K562 (cell line): ENCODE measurements at regions not wholly inside any gene's neighbourhood (a gene's known extent, or its start where the extent isn't known, plus 50 kb on each side); places are given as distances from the start of the nearest gene placed in this dataset.

Source experiments
- ATAC-seq: fragments of 200-7000 bp; cut with Tn5 transposase; 3 replicates; pipeline ENCODE4 v1.9.1; 2020; ENCODE audit warnings: moderate library complexity
- BruUV-seq: library from RNA; stranded (reverse); fragments of 400-500 nt; replicated peaks from 2 replicates; lab custom pipeline; 2021; lab: Mats Ljungman, UMichigan
- CTCF ChIA-PET: fragments of 300-600 bp; formaldehyde crosslinking; extraction: SDS; loops from one replicate; lab custom pipeline; 2021; ENCODE audit warnings: low intra/inter-chr PET ratio; lab: Yijun Ruan, JAX
- POLR2A ChIA-PET: fragments of 300-600, 350-650 bp; sonication (Branson Sonifier 250); formaldehyde crosslinking; extraction: SDS; loops from one replicate; lab custom pipeline; 2021; ENCODE audit warnings: antibody characterized with exemption, inconsistent platforms; lab: Yijun Ruan, JAX
- DNase-seq, 4 experiments: peaks; one replicate each; pipeline versions ENCODE4 v3.0.0 to v3.0.0-alpha.2; 2011 to 2018; ENCODE audit warnings: low spot score in 3 of 4, mixed read lengths in 3 of 4; ENCODE audit errors: extremely low read depth in 1 of 4
- FAIRE-seq: peaks from 2 replicates; lab custom pipeline; 2011; peaks lifted over from hg19 to GRCh38; lab: Jason Lieb, UNC
- H2AFZ ChIP-seq: 2 replicates; pipeline ENCODE4 v1.6.0; 2011; ENCODE audit warnings: low read depth, low read length, control low read depth, inconsistent platforms
- H3K27ac ChIP-seq: fragments of 200-600 bp; 3 replicates; pipeline ENCODE4 v1.8.0; 2011; ENCODE audit warnings: low read depth, mild to moderate bottlenecking, control low read depth, inconsistent platforms, low read length, moderate library complexity, mixed read lengths; ENCODE audit errors: extremely low read depth
- H3K27me3 ChIP-seq, 2 experiments: fragments of 300-600 bp in 1 of 2; 2 replicates in 1 of 2; 3 replicates in 1 of 2; pipeline versions ENCODE4 v1.6.0 to v1.8.0; 2011; ENCODE audit warnings: inconsistent platforms in 2 of 2, low read length in 2 of 2, mild to moderate bottlenecking in 1 of 2, mixed read lengths in 1 of 2, moderate library complexity in 1 of 2; ENCODE audit not compliant: control insufficient read depth in 2 of 2, insufficient read depth in 2 of 2
- H3K36me3 ChIP-seq: fragments of 300-600 bp; 3 replicates; pipeline ENCODE4 v1.8.0; 2011; ENCODE audit warnings: mild to moderate bottlenecking, low read length, inconsistent platforms; ENCODE audit not compliant: control insufficient read depth, insufficient read depth
- H3K4me1 ChIP-seq, 2 experiments: fragments of 200-600 bp in 1 of 2; replicated peaks in 1 of 2; 2 replicates in 1 of 2; 3 replicates in 1 of 2; pipeline versions ENCODE4 v1.5.1 to v1.8.0; 2011; ENCODE audit warnings: inconsistent platforms in 2 of 2, low read length in 2 of 2, mild to moderate bottlenecking in 1 of 2, mixed read lengths in 1 of 2, moderate library complexity in 1 of 2; ENCODE audit not compliant: control insufficient read depth in 2 of 2, insufficient read depth in 2 of 2
- H3K4me2 ChIP-seq: 2 replicates; pipeline ENCODE4 v1.6.1; 2011; ENCODE audit warnings: low read length, control low read depth, inconsistent platforms, mixed read lengths; ENCODE audit not compliant: insufficient read depth
- H3K4me3 ChIP-seq: fragments of 200-600 bp; sonication (generic), shearing (Covaris generic); 2 replicates; pipeline ENCODE4 v1.5.1; 2016; ENCODE audit warnings: control low read depth, inconsistent platforms
- H3K79me2 ChIP-seq: fragments of 200-600 bp; 3 replicates; pipeline ENCODE4 v1.8.0; 2011; ENCODE audit warnings: low read length, inconsistent platforms; ENCODE audit not compliant: control insufficient read depth, insufficient read depth
- H3K9ac ChIP-seq, 2 experiments: 2 replicates each; pipeline versions ENCODE4 v1.6.0 to v1.6.1; 2011; ENCODE audit warnings: low read depth in 2 of 2, low read length in 2 of 2, control low read depth in 1 of 2, inconsistent platforms in 1 of 2, mild to moderate bottlenecking in 1 of 2, mixed read lengths in 1 of 2; ENCODE audit not compliant: insufficient read depth in 1 of 2
- H3K9me1 ChIP-seq: one replicate; pipeline ENCODE4 v1.6.0; 2011; ENCODE audit warnings: inconsistent platforms, mild to moderate bottlenecking, low read length, moderate library complexity; ENCODE audit not compliant: control insufficient read depth, insufficient read depth
- H3K9me3 ChIP-seq: replicated peaks from 2 replicates; pipeline ENCODE4 v1.5.1; 2011; ENCODE audit warnings: low read depth, low read length, inconsistent platforms; ENCODE audit not compliant: control insufficient read depth, insufficient read depth
- H4K20me1 ChIP-seq: replicated peaks from 2 replicates; pipeline ENCODE4 v1.6.1; 2011; ENCODE audit warnings: low read length, inconsistent platforms, mixed read lengths; ENCODE audit not compliant: control insufficient read depth, insufficient read depth
- BMI1 ChIP-seq: fragments of 150-350 bp; IDR thresholded peaks from 2 replicates; pipeline ENCODE4 v1.6.1; 2014; ENCODE audit warnings: low read length
- CGGBP1 ChIP-seq: fragments of 250-450 bp; sonication (Bioruptor Pico); IDR thresholded peaks from 2 replicates; pipeline ENCODE4 v1.9.0; 2021; ENCODE audit warnings: mild to moderate bottlenecking
- ELF2 ChIP-seq: fragments of 250-450 bp; sonication (Bioruptor Pico); IDR thresholded peaks from 2 replicates; pipeline ENCODE4 v1.5.0; 2021; ENCODE audit warnings: mild to moderate bottlenecking
- FOXA3 ChIP-seq, 2 experiments: fragments of 450-650 bp in 1 of 2; sonication (generic) in 1 of 2; formaldehyde crosslinking; IDR thresholded peaks in 1 of 2; conservative IDR thresholded peaks in 1 of 2; 2 replicates each; pipeline versions ENCODE4 v1.4.0 to v1.8.0; 2020 to 2022; ENCODE audit warnings: mild to moderate bottlenecking in 2 of 2, missing genetic modification reagents in 1 of 2
- MCM3 ChIP-seq: fragments of 450-650 bp; IDR thresholded peaks from 2 replicates; pipeline ENCODE4 v1.6.1; 2016
- MTA2 ChIP-seq: fragments of 450-650 bp; IDR thresholded peaks from 2 replicates; pipeline ENCODE4 v1.6.1; 2016; ENCODE audit warnings: low read depth
- NCOA4 ChIP-seq: fragments of 450-650 bp; IDR thresholded peaks from 2 replicates; pipeline ENCODE4 v1.6.1; 2018; ENCODE audit warnings: mild to moderate bottlenecking; ENCODE audit not compliant: partially characterized antibody
- NR4A1 ChIP-seq, 2 experiments: fragments of 250-450 bp in 1 of 2; fragments of 450-650 bp in 1 of 2; sonication (Bioruptor Pico) in 1 of 2; IDR thresholded peaks; 2 replicates each; pipeline versions ENCODE4 v1.4.0 to v1.6.1; 2016 to 2020; ENCODE audit warnings: mild to moderate bottlenecking in 2 of 2, missing compliant biosample characterization in 1 of 2, missing genetic modification characterization in 1 of 2, moderate library complexity in 1 of 2
- PHB2 ChIP-seq: fragments of 450-650 bp; IDR thresholded peaks from 2 replicates; pipeline ENCODE4 v1.6.1; 2017; ENCODE audit warnings: low read depth
- POLR2B ChIP-seq: fragments of 450-650 bp; IDR thresholded peaks from 2 replicates; pipeline ENCODE4 v1.6.1; 2018; ENCODE audit warnings: low read depth; ENCODE audit not compliant: partially characterized antibody
- SIX5 ChIP-seq, 2 experiments: IDR thresholded peaks; 2 replicates each; pipeline ENCODE4 v1.6.1; 2011; ENCODE audit warnings: low read length in 2 of 2, borderline replicate concordance in 1 of 2, low read depth in 1 of 2, mild to moderate bottlenecking in 1 of 2, moderate library complexity in 1 of 2; ENCODE audit not compliant: insufficient read depth in 1 of 2
- SMAD4 ChIP-seq: fragments of 250-450 bp; sonication (Bioruptor Pico); conservative IDR thresholded peaks from 2 replicates; pipeline ENCODE4 v1.8.0; 2021; ENCODE audit warnings: inconsistent platforms, mild to moderate bottlenecking, moderate library complexity
- STAT5A ChIP-seq: IDR thresholded peaks from 2 replicates; pipeline ENCODE4 v1.6.1; 2012; ENCODE audit warnings: low read length, inconsistent platforms, borderline replicate concordance
- ZBTB26 ChIP-seq: fragments of 450-650 bp; formaldehyde crosslinking; IDR thresholded peaks from 2 replicates; pipeline ENCODE4 v1.4.0; 2022; ENCODE audit warnings: missing genetic modification characterization
- ZBTB34 ChIP-seq: fragments of 250-450 bp; sonication (Bioruptor Pico); IDR thresholded peaks from 2 replicates; pipeline ENCODE4 v1.8.0; 2021; ENCODE audit warnings: mild to moderate bottlenecking, moderate library complexity
- ZKSCAN1 ChIP-seq: fragments of 150-350 bp; IDR thresholded peaks from 2 replicates; pipeline ENCODE4 v1.6.1; 2016; ENCODE audit warnings: low read depth, low read length
- ZNF57 ChIP-seq: fragments of 450-650 bp; formaldehyde crosslinking; IDR thresholded peaks from 2 replicates; pipeline ENCODE4 v1.4.0; 2020; ENCODE audit warnings: mild to moderate bottlenecking, moderate library complexity
- ZNF695 ChIP-seq: fragments of 450-650 bp; formaldehyde crosslinking; IDR thresholded peaks from 2 replicates; pipeline ENCODE4 v1.4.0; 2020; ENCODE audit warnings: mild to moderate bottlenecking, moderate library complexity
- ZSCAN32 ChIP-seq: fragments of 450-650 bp; formaldehyde crosslinking; IDR thresholded peaks from 2 replicates; pipeline ENCODE4 v1.4.0; 2020; ENCODE audit warnings: mild to moderate bottlenecking, moderate library complexity
- WGBS: fragments of 100-300 bp; shearing (Covaris generic); methylation state at CpG from one replicate; pipeline ENCODE4 v1.1.6; 2016; ENCODE audit warnings: low coverage, mixed read lengths; ENCODE audit not compliant: insufficient coverage; ENCODE audit errors: missing lambda C conversion rate; 5-methylcytosine and 5-hydroxymethylcytosine counted together
- in situ Hi-C: fragments of 300-500 bp; cut with MboI; formaldehyde crosslinking; loops from 4 replicates; pipeline ENCODE4 v1.15.0; 2018; ENCODE audit warnings: inconsistent platforms, mixed read lengths
- intact Hi-C: fragments of 100-400 bp; cut with micrococcal nuclease; formaldehyde crosslinking; loops from 2 replicates; pipeline ENCODE4 v1.14.2; 2022

- TF ChIP-seq NCOA4, result no peak
- no peak for TF ChIP-seq SIX5 (IDR thresholded peaks at IDR 0.05; ENCODE audit: borderline replicate concordance in 1 of 2, insufficient read depth in 1 of 2, low read depth in 1 of 2, low read length in 2 of 2)
- TF ChIP-seq ZKSCAN1, result no peak
- TF ChIP-seq ZNF57 (CRISPR knock-in tag), result no peak
- TF ChIP-seq POLR2B, result peak; percentile 38
- TF ChIP-seq CGGBP1 (CRISPR knock-in tag), result peak; percentile 8
- TF ChIP-seq STAT5A, result no peak
- TF ChIP-seq PHB2, result 0 out of 2 replicates have a peak, but pooled peaks have one; percentile 20
Observed at GRCh38 chr6:26200918-26201721, 113.9 kb downstream of the HFE start (continued).

- Histone ChIP-seq H4K20me1 (peaks cover 33% of the 10 kb centered on the region), H3K79me2 (peaks cover 96% of the 10 kb centered on the region), H3K36me3 (peaks cover 17% of the 10 kb centered on the region; the same call in 2 of the 3 replicates), H3K9ac (peak overlapping the region; percentile 89 to 98), H3K27ac (peak overlapping the region; percentile 99), H3K27me3 (no peaks in the 10 kb centered on the region), H2AFZ (no peak overlapping the region), H3K4me2 (peak overlapping the region; percentile 86), H3K9me1 (no peaks in the 10 kb centered on the region), H3K4me3 (peak overlapping the region; percentile 26), H3K4me1 (peaks cover 10 to 13% of the 10 kb centered on the region in 2 experiments; a peak in 3 of 5 replicates), H3K9me3 (no peaks in the 10 kb centered on the region)
- DNase-seq (peak in 1 of 4 experiments; percentile 72), FAIRE-seq (no peak), ATAC-seq (no peak)
- WGBS, result 3% methylated on average over 6 of the region's 6 CpGs
- no TSS peak for BruUV-seq
- ChIA-PET CTCF (no interaction called here), POLR2A (interaction anchor here (1.7 to 16.5 kb wide), 2 partner anchors 14 to 26 kb away, joined by 4 to 1095 read pairs; a partner anchor contains a TSS)
- in situ Hi-C loops (loop anchor here (25.0 kb wide), 1 partner anchor 1610 kb away; a partner anchor contains a TSS), intact Hi-C loops (loop anchor here (10.0 kb wide), 1 partner anchor 1633 kb away; a partner anchor contains a TSS)
- TF ChIP-seq ELF2 (CRISPR knock-in tag) (no peak), NR4A1 (CRISPR knock-in tag; IDR thresholded peaks at IDR 0.05) (no peak), NR4A1 (tag; IDR thresholded peaks at IDR 0.05) (peak; percentile 74; the same call in 1 of the 2 replicates), ZSCAN32 (no peak), MTA2 (no peak), ZNF695 (CRISPR knock-in tag) (no peak), BMI1 (no peak), ZBTB26 (CRISPR knock-in tag) (no peak), FOXA3 (CRISPR knock-in tag; conservative IDR thresholded peaks at IDR 0.05 in 1 of 2, IDR thresholded peaks at IDR 0.05 in 1 of 2) (peak in 1 of 2 experiments; percentile 54; a peak in 1 of 4 replicates), SMAD4 (0 out of 2 replicates have a peak, but pooled peaks have one; percentile 25), MCM3 (no peak), ZBTB34 (CRISPR knock-in tag) (no peak)
Observed at GRCh38 chr6:26202201-26202611, 115.0 kb downstream of the HFE start.
